Osteoblast (primary cell): ENCODE measurements at regions not wholly inside any gene's neighbourhood (a gene's known extent, or its start where the extent isn't known, plus 50 kb on each side); places are given as distances from the start of the nearest gene placed in this dataset.

ENCODE experiments used
- DNase-seq: peaks from one replicate; pipeline ENCODE4 v3.0.0; 2011; ENCODE audit warnings: low spot score, mixed read lengths; ENCODE audit not compliant: insufficient read length; ENCODE audit errors: missing footprints
- H2AFZ ChIP-seq: 2 replicates; pipeline ENCODE4 v1.6.0; 2011; ENCODE audit warnings: mild to moderate bottlenecking, low read length
- H3K27ac ChIP-seq: 2 replicates; pipeline ENCODE4 v1.5.1; 2011; ENCODE audit warnings: mild to moderate bottlenecking, low read depth, low read length, moderate library complexity
- H3K27me3 ChIP-seq: 2 replicates; pipeline ENCODE4 v1.6.0; 2012; ENCODE audit warnings: mild to moderate bottlenecking, control low read depth, inconsistent platforms, low read length, moderate library complexity; ENCODE audit not compliant: insufficient read depth
- H3K36me3 ChIP-seq: 2 replicates; pipeline ENCODE4 v1.5.1; 2011; ENCODE audit warnings: mild to moderate bottlenecking, low read length, control low read depth, moderate library complexity; ENCODE audit not compliant: insufficient read depth
- H3K4me1 ChIP-seq: 2 replicates; pipeline ENCODE4 v1.5.1; 2011; ENCODE audit warnings: mild to moderate bottlenecking, low read length, control low read depth, moderate library complexity; ENCODE audit not compliant: insufficient read depth
- H3K4me2 ChIP-seq: 2 replicates; pipeline ENCODE4 v1.6.0; 2011; ENCODE audit warnings: mild to moderate bottlenecking, low read length; ENCODE audit not compliant: insufficient read depth
- H3K4me3 ChIP-seq: fragments of 200-600 bp; sonication (generic); 3 replicates; pipeline ENCODE4 v1.5.1; 2012; ENCODE audit warnings: mild to moderate bottlenecking, low read length, inconsistent platforms; ENCODE audit not compliant: insufficient read depth
- H3K79me2 ChIP-seq: 2 replicates; pipeline ENCODE4 v1.6.0; 2012; ENCODE audit warnings: mild to moderate bottlenecking, low read length, control low read depth, inconsistent platforms; ENCODE audit not compliant: insufficient read depth
- H3K9me3 ChIP-seq: 2 replicates; pipeline ENCODE4 v1.5.1; 2011; ENCODE audit warnings: low read depth, low read length, control low read depth
- H4K20me1 ChIP-seq: 2 replicates; pipeline ENCODE4 v1.6.0; 2012; ENCODE audit warnings: mild to moderate bottlenecking, low read length, control low read depth; ENCODE audit not compliant: insufficient read depth
- CTCF ChIP-seq: IDR thresholded peaks from 2 replicates; pipeline ENCODE4 v1.5.1; 2011; ENCODE audit warnings: mild to moderate bottlenecking, low read depth, low read length, moderate library complexity; ENCODE audit errors: extremely low read depth

- H4K20me1 ChIP-seq, result no peaks in the 10 kb centered on the region
- no peaks in the 10 kb centered on the region for H3K79me2 ChIP-seq
- peak overlapping the region; percentile 9 for H3K4me2 ChIP-seq
- H3K27me3 ChIP-seq, result no peaks in the 10 kb centered on the region
- H2AFZ ChIP-seq, result no peak overlapping the region
- H3K4me3 ChIP-seq, result no peak overlapping the region
- no peaks in the 10 kb centered on the region for H3K36me3 ChIP-seq
- peaks cover 41% of the 10 kb centered on the region for H3K4me1 ChIP-seq
- H3K27ac ChIP-seq, result peak overlapping the region; percentile 56
- H3K9me3 ChIP-seq, result no peaks in the 10 kb centered on the region
- no peak for DNase-seq
- TF ChIP-seq CTCF, result no peak
Measured at GRCh38 chr9:116002181-116002580, 151.4 kb upstream of the PAPPA start.

GRCh38 chr9:116002624-116003023 is 151.0 kb upstream of the PAPPA start:
- no peaks in the 10 kb centered on the region for H3K36me3 ChIP-seq
- peak overlapping the region; percentile 9 for H3K4me2 ChIP-seq
- no peak overlapping the region for H3K4me3 ChIP-seq
- H3K79me2 ChIP-seq, result no peaks in the 10 kb centered on the region
- peaks cover 37% of the 10 kb centered on the region for H3K4me1 ChIP-seq
- peak; percentile 30 for DNase-seq
- no peak for TF ChIP-seq CTCF
- no peaks in the 10 kb centered on the region for H3K27me3 ChIP-seq
- no peaks in the 10 kb centered on the region for H3K9me3 ChIP-seq
- H2AFZ ChIP-seq, result no peak overlapping the region
- peak overlapping the region; percentile 56 for H3K27ac ChIP-seq
- H4K20me1 ChIP-seq, result no peaks in the 10 kb centered on the region

- no peaks in the 10 kb centered on the region for H3K79me2 ChIP-seq
- H4K20me1 ChIP-seq, result no peaks in the 10 kb centered on the region
- H3K4me1 ChIP-seq, result peaks cover 34% of the 10 kb centered on the region
- H2AFZ ChIP-seq, result no peak overlapping the region
- H3K9me3 ChIP-seq, result no peaks in the 10 kb centered on the region
- no peaks in the 10 kb centered on the region for H3K36me3 ChIP-seq
- H3K4me2 ChIP-seq, result no peak overlapping the region
- no peak overlapping the region for H3K4me3 ChIP-seq
- TF ChIP-seq CTCF, result no peak
- no peaks in the 10 kb centered on the region for H3K27me3 ChIP-seq
- no peak overlapping the region for H3K27ac ChIP-seq
- no peak for DNase-seq
Measured at GRCh38 chr9:116003397-116003796, 150.2 kb upstream of the PAPPA start.

GRCh38 chr9:116005205-116005604 is 148.4 kb upstream of the PAPPA start:
- no peak overlapping the region for H3K4me2 ChIP-seq
- no peaks in the 10 kb centered on the region for H3K36me3 ChIP-seq
- no peaks in the 10 kb centered on the region for H4K20me1 ChIP-seq
- no peak overlapping the region for H2AFZ ChIP-seq
- no peaks in the 10 kb centered on the region for H3K27me3 ChIP-seq
- no peaks in the 10 kb centered on the region for H3K9me3 ChIP-seq
- DNase-seq, result no peak
- no peak overlapping the region for H3K4me3 ChIP-seq
- H3K27ac ChIP-seq, result no peak overlapping the region
- no peak for TF ChIP-seq CTCF
- no peaks in the 10 kb centered on the region for H3K79me2 ChIP-seq
- peaks cover 22% of the 10 kb centered on the region for H3K4me1 ChIP-seq
